GM03348 (cell line): ENCODE measurements at regions not wholly inside any gene's neighbourhood (a gene's known extent, or its start where the extent isn't known, plus 50 kb on each side); places are given as distances from the start of the nearest gene placed in this dataset.
"Not testable (repeated sequence)": the region's sequence is repeated elsewhere in the genome, so short reads cannot be mapped to it uniquely, and the experiment has no call there.

Source experiments
- DNase-seq: peaks from one replicate; pipeline ENCODE4 v3.0.0; 2012; ENCODE audit warnings: low spot score

DNA sequence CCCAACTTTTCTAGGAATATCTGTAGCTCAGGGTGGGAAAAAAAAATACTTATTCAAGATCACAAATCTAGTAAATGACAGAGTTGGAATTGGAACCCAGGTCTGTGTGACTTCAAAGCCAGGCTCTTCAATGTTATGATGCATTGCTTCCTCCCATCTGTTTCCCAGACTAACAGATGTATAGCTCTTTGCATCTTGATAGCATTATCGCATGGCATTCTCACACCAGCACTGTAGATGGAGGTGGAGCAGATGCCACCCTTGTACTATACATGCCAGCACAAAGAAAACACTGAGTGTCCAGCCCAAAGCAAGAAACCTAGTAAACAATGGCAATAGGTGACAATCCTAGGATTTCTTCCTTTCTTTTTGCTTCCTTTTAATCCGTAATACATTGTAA, 497.3 kb downstream of the NEBL start:
- DNase-seq, result no peak

DNA sequence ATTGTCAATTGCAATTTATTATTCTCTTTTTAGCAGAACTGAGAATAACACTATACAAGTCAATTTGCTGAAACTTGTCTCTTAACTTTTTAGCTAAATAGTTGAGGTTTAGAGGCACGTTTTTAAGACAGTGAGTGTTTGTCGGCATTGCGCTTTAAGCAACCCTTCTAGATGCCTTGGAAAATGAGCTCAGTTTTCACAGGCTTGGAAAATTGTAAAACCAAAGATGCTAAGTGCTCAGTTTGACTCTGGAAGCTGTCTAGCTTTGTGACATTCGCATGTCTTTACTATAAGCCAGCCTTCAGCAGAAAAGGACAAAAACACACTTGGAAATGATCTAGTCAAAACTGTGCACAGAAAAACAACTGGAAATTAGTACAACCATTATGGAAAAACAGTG, 500.4 kb downstream of the NEBL start:
- DNase-seq, result no peak

DNA sequence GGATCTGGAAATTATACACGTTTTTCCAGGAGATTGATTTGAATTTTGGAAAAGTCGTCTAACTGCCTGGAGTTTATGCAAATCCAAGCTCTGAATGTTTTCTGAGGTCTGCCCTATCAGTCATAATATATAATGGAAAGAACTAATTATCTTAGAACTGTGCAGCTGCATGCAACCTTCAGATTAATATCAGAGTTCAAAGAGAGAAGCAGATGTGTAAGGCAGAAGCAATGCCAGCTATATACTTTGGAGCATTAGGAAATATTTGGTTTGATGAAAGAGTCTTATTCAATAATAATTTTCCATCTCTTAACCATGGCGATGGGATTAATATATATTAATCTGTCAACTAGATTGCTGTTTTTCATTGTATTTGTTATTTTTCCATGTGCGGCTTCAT, 500.9 kb downstream of the NEBL start:
- no peak for DNase-seq

DNA sequence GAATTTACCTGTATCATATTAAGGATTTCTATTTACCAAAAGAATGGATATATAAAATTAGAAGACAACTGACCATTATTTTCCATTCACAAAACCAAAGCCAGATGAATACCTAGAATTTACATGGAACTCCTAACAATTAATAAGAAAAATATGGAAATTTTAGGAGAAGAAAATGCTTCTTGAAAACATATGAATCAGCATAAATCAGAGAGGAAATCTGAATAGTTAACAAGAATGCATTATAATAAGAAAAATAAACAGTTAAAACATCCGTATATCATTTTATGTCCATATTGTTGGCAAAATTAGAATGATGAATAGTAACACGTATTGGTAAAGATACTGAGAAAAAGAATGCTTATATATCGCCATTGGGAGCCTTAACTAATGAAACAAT, 505.5 kb downstream of the NEBL start:
- DNase-seq, result no peak

DNA sequence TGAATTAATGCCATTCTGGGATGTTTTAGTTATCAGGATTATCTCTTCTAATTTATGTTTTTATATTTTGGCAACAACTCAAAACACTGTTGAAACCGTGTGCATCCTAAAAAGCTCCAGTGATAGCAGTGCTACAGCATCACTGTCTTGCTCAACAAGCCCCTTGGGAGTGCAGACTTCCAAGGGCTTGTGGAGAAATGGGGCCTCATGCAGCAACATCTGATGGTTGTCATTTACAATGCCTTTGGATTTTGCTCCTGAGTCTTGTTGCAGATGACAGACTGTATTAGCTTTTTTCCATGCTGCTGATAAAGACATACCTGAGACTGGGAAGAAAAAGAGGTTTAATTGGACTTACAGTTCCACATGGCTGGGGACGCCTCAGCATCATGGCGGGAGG, 515.4 kb downstream of the NEBL start:
- no peak for DNase-seq

DNA sequence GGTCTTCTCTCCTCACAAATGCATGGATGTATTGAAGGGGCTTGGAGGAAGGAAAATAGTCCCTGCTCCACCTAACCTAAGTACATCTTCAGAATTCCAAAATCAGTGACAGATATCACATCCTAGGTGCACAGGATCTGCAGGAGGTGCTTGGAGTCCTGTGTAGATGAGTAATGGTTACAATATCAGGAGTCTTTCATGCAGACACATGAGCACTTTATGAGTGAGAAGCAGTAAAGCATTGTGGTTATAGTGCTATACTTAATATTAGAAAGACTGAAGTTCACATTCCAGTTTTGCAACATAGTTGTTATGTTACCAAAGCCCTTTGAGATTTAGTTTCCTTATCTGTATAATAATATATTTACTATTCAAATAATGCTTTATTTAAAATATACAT, 516.7 kb downstream of the NEBL start:
- no peak for DNase-seq

DNA sequence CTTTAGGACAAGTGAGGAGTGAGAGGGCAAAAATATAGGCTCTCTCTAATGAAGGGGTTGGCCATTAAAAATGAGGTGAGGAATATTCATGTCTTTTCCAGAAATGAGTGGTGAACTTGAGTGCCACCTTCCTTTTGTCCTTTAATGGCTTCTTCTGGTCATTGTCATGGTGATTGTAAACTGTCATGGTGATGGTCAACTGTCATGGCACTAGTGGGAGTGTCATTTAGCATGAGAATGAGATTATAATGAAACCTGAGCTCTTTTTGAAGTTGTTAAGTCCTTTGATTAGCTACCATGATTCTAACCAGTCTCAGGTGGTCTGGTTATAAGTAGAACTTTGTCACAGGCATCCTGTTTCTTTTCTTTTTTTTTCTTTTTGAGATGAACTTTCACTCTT, 524.4 kb downstream of the NEBL start:
- no peak for DNase-seq

DNA sequence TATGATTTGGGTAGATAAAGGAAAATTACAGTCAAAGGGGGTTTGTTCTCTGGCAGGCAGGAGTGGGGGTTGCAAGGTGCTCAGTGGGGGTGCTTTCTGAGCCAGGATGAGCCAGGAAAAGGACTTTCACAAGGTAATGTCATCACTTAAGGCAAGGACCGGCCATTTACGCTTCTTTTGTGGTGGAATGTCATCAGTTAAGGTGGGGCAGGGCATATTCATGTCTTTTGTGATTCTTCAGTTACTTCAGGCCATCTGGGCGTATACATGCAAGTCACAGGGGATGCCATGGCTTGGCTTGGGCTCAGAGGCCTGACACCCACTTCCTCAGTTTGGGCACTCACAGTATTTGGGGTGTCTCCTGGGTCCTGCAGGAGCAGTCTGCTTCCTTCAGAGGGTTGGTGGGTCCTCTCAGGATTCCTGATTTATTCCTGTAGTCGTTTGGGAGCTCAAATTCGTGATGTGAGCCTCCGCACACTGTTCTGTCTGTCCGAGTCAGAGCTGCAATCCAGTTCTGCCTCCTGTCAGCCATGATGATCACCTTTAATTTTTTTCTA, 526.1 kb downstream of the NEBL start:
- not testable (repeated sequence) for DNase-seq

DNA sequence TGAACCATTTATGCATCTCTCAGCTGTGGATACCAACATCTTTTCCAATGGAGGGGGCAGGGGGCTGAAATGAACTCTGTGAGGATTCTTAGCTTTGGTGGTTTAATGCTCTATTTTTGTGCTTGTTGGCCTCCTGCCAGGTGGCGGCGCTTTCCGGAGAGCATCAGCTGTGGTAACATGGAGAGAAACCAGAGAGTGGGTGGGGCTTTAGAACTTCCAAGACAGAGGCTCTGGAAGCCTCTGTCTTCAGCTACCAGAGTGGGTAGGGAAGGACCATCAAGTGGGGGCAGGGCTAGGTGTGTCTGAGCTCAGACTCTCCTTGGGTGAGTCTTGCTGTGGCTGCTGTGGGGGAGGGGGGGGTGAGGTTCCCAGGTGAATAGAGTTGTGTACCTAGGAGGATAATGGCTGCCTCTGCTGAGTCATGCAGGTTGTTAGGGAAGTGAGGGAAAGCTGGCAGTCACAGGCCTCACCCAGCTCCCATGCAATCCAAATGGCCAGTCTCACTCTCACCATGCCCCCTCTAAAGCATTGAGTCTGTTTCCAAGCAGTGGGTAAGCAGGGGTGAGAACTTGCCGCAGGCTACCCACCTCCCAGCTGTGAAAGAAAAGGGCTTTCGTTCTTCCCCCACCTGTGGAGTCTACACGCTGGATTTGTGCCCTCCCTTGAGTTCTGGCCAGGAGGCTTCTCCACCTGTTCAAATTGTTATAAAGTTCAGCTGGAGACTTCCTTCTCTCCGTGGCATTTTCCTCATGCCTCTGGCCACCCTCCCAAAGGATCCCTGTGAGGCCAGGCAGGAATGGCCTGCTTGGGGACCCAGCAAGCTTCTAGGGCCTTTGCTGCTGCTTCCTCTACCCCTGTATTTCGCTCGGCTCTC, 527.0 kb downstream of the NEBL start:
- no peak for DNase-seq

DNA sequence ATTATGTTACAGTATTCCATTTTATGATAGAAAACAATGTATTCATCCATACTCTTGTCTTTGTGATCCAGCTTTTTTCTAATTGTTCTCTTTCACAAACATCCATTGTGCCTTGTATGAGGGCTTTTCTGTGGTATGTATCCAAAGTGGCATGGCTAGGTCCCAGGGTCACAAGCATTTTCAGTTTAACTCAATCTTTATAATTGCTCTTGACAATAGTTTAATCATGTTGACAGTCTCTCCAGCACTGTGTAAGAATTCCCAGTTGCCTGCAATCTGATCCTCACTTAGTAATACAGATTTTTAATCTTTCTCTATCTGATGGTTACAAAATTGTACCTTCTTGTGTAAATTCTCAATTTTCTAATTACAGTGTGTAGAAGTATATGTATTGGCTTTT, 533.4 kb downstream of the NEBL start:
- DNase-seq, result no peak

DNA sequence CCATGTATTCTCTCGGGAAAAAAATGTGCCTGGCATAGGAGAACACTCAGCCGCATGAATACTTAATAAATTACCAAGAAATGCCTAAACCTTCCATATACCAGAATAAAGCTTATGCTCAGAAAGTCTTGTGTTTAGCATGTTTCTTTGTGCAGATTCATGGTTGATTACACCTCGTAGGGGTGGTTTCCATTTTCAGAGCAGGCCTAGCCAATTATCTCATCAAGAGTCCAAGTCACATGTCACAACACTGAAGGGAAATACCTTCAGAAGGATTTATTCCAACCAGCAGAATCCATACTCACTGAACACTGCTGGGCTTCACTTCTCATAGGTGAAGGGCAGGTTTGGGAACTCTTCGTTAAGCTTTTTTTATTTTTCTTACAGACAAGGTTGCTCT, 539.7 kb downstream of the PLXDC2 start:
- no peak for DNase-seq

DNA sequence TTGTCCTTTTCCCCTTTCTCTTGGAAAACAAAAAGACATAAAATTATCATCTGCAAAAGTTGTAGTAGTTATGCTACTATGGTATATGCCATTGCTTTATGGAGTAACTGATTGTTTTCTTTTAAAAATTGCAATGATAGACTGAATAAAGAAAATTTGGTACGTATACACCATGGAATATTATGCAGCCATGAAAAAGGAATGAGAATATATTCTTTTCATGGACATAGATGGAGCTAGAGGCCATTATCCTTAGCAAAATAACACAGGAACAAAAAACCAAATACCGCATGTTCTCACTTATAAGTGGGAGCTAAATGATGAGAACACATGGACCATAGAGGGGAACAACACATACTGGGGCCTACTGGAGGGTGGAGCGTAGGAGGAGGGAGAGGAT, 538.8 kb downstream of the PLXDC2 start:
- DNase-seq, result no peak

DNA sequence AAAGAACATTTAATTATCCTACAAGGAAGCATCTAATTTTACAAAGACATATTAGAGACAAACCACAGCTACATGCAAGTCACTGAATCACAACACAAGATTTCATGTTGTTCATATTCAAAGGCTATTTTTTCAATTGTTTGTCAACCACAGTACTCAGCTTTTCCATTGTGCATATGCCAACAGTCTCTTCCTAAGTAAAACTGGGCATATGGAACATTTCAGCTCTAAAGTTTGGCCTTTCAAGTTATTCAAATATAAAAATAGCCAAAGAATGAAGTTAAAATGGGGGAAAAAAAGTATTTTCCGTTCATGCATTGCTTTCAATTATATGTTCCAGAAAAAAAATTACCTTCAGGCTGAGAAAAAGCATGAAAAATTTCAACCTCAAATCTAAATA, 537.9 kb downstream of the PLXDC2 start:
- no peak for DNase-seq

DNA sequence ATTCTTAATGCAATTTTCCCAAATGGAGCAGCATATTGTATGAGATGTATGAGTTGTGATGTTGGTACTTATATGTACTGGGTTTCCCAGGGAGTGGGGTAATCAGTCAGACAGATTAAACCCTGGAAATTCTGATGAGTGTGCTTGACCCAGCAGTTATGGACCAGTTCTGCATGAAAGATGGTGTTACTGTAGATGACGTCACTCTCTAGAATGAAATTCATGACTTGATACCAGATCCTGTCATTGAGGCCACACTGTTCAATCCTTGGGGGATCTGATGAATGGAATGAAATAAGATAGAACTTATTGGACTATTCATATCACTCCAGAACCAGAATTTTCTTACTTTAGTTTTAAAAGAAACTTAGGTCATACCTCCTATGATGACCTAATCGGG, 534.3 kb downstream of the PLXDC2 start:
- DNase-seq, result no peak

DNA sequence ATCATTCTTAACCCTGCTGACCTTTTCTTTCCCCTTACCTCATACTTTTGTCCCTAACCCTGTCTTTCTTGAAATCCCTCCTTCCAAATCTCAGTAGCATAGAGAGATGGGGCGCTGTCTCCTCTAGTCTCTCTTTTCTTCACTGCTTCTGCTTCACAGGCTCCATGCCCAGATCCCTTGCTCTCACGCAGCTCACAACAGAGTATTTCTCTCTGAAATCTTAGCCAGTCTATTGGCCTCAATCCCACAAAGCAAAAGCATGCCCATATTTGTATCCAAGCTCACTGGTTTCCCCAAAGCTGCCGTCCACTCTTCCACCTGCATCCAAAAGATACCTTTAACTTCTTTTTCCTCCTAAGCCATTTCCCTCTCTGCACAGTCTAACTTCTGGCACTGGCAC, 526.8 kb downstream of the PLXDC2 start:
- no peak for DNase-seq
